ENCODE measurements at regions not wholly inside any gene's neighbourhood (a gene's known extent, or its start where the extent isn't known, plus 50 kb on each side); places are given as distances from the start of the nearest gene placed in this dataset.
"Not testable (repeated sequence)": the region's sequence is repeated elsewhere in the genome, so short reads cannot be mapped to it uniquely, and the experiment has no call there.

GRCh38 chr4:77453911-77454310 is 151.7 kb upstream of the CXCL13 start:
- intact Hi-C loops (cut with DNase I; ENCODE audit: low total_unique reads) = no loop called here
- Histone ChIP-seq H3K9me3 (peaks cover 0 to 5% (median 2%) of the 10 kb centered on the region in 8 donors), H3K27ac (peak overlapping the region in 1 of 8 donors; percentile 0), H3K4me3 (no peak overlapping the region), H3K27me3 (replicated peaks in 1 of 7) (no peaks in the 10 kb centered on the region), H3K4me1 (no peaks in the 10 kb centered on the region), H3K36me3 (no peaks in the 10 kb centered on the region)
- no peak for DNase-seq
- 70 to 85% (median 74%) methylated on average over 1 of the region's 1 CpG for WGBS, 5 donors
- TF ChIP-seq CTCF (IDR thresholded peaks at IDR 0.05 in 8 of 11, conservative IDR thresholded peaks at IDR 0.05 in 3 of 11) (no peak), POLR2A (IDR thresholded peaks at IDR 0.05) (no peak), POLR2AphosphoS5 (IDR thresholded peaks at IDR 0.05) (no peak)

- Histone ChIP-seq H3K36me3 (no peaks in the 10 kb centered on the region), H3K27ac (no peak overlapping the region), H3K9me3 (peaks cover 0 to 12% (median 4%) of the 10 kb centered on the region in 8 donors), H3K4me3 (no peak overlapping the region), H3K4me1 (no peaks in the 10 kb centered on the region), H3K27me3 (replicated peaks in 1 of 7) (no peaks in the 10 kb centered on the region)
- no peak for DNase-seq
- WGBS, 5 donors = 0 to 44% (median 23%) methylated on average over 1 of the region's 1 CpG
- TF ChIP-seq CTCF (IDR thresholded peaks at IDR 0.05 in 8 of 11, conservative IDR thresholded peaks at IDR 0.05 in 3 of 11) (no peak), POLR2AphosphoS5 (IDR thresholded peaks at IDR 0.05) (no peak), POLR2A (IDR thresholded peaks at IDR 0.05) (no peak)
- intact Hi-C loops (cut with DNase I; ENCODE audit: low total_unique reads) = no loop called here
Measured at GRCh38 chr4:77454858-77455257, 150.8 kb upstream of the CXCL13 start.

- intact Hi-C loops (cut with DNase I; ENCODE audit: low total_unique reads); H3K4me3 ChIP-seq; DNase-seq; H3K27me3 ChIP-seq (replicated peaks in 1 of 7); H3K27ac ChIP-seq; H3K36me3 ChIP-seq; H3K4me1 ChIP-seq: not testable (repeated sequence)
- 81 to 96% (median 91%) methylated on average over 2 of the region's 2 CpGs for WGBS, 5 donors
- peaks cover 0 to 17% (median 8%) of the 10 kb centered on the region in 8 donors for H3K9me3 ChIP-seq
Measured at GRCh38 chr4:77464100-77464499, 141.5 kb upstream of the CXCL13 start.

- Histone ChIP-seq H3K27me3 (replicated peaks in 1 of 7) (no peaks in the 10 kb centered on the region), H3K9me3 (peaks cover 0 to 10% (median 7%) of the 10 kb centered on the region in 8 donors), H3K36me3 (no peaks in the 10 kb centered on the region), H3K4me3 (no peak overlapping the region), H3K4me1 (no peaks in the 10 kb centered on the region), H3K27ac (no peak overlapping the region)
- no peak for DNase-seq
- intact Hi-C loops (cut with DNase I; ENCODE audit: low total_unique reads) = no loop called here
- 72 to 80% (median 77%) methylated on average over 2 of the region's 2 CpGs for WGBS, 5 donors
- TF ChIP-seq POLR2AphosphoS5 (IDR thresholded peaks at IDR 0.05) (no peak), POLR2A (IDR thresholded peaks at IDR 0.05) (no peak), CTCF (IDR thresholded peaks at IDR 0.05 in 8 of 11, conservative IDR thresholded peaks at IDR 0.05 in 3 of 11) (peak in 7 of 11 experiments; percentile 14 to 52 (median 35))
Measured at GRCh38 chr4:77465271-77465670, 140.3 kb upstream of the CXCL13 start.

- no peaks in the 10 kb centered on the region for H3K4me1 ChIP-seq
Measured at GRCh38 chr4:77466430-77466829, 139.2 kb upstream of the CXCL13 start.

More at GRCh38 chr4:77466430-77466829, 139.2 kb upstream of the CXCL13 start:
- no peak overlapping the region for H3K4me3 ChIP-seq
- DNase-seq = no peak
- no peak for TF ChIP-seq POLR2AphosphoS5 (IDR thresholded peaks at IDR 0.05)
- TF ChIP-seq POLR2A (IDR thresholded peaks at IDR 0.05) = no peak
- no peak for TF ChIP-seq CTCF (IDR thresholded peaks at IDR 0.05 in 8 of 11, conservative IDR thresholded peaks at IDR 0.05 in 3 of 11)
- H3K9me3 ChIP-seq = peaks cover 0 to 10% (median 7%) of the 10 kb centered on the region in 8 donors
- H3K36me3 ChIP-seq = no peaks in the 10 kb centered on the region
- WGBS, 5 donors = 93 to 100% (median 94%) methylated on average over 2 to 8 of the region's 8 CpGs
- H3K27me3 ChIP-seq (replicated peaks in 1 of 7) = no peaks in the 10 kb centered on the region
- no peak overlapping the region for H3K27ac ChIP-seq
- intact Hi-C loops (cut with DNase I; ENCODE audit: low total_unique reads) = no loop called here

All from spleen (tissue), 11 donors.